Fibroblast of mammary gland (primary cell): ENCODE measurements at regions not wholly inside any gene's neighbourhood (a gene's known extent, or its start where the extent isn't known, plus 50 kb on each side); places are given as distances from the start of the nearest gene placed in this dataset.

ENCODE experiments used
- DNase-seq: peaks from one replicate; pipeline ENCODE4 v3.0.0-alpha.2; 2010; ENCODE audit warnings: low read depth
- H3K4me3 ChIP-seq: 2 replicates; pipeline ENCODE4 v1.5.1; 2011; ENCODE audit warnings: low read depth, mild to moderate bottlenecking, low read length, moderate library complexity; ENCODE audit not compliant: control insufficient read depth
- CTCF ChIP-seq: conservative IDR thresholded peaks from 2 replicates; pipeline ENCODE4 v1.5.1; 2011; ENCODE audit warnings: low read depth, low read length, inconsistent platforms; ENCODE audit not compliant: control insufficient read depth, insufficient read depth

GRCh38 chr2:204437815-204438756 lies 107.2 kb upstream of the PARD3B start:
- TF ChIP-seq CTCF: no peak
- DNase-seq: no peak
- H3K4me3 ChIP-seq: no peak overlapping the region

GRCh38 chr2:204441316-204441715 lies 104.0 kb upstream of the PARD3B start:
- peak; percentile 2 for DNase-seq
- TF ChIP-seq CTCF: no peak
- no peak overlapping the region for H3K4me3 ChIP-seq

GRCh38 chr2:204445149-204445548 lies 100.1 kb upstream of the PARD3B start:
- no peak for DNase-seq
- TF ChIP-seq CTCF: no peak
- no peak overlapping the region for H3K4me3 ChIP-seq

GRCh38 chr2:204447722-204448121 lies 97.6 kb upstream of the PARD3B start:
- TF ChIP-seq CTCF: no peak
- DNase-seq: no peak
- no peak overlapping the region for H3K4me3 ChIP-seq

- H3K4me3 ChIP-seq: no peak overlapping the region
These were observed 95.3 kb upstream of the PARD3B start for GRCh38 chr2:204449977-204450376.

GRCh38 chr2:204451766-204452165 lies 93.5 kb upstream of the PARD3B start:
- no peak for TF ChIP-seq CTCF
- no peak overlapping the region for H3K4me3 ChIP-seq

More at GRCh38 chr2:204449977-204450376, 95.3 kb upstream of the PARD3B start:
- TF ChIP-seq CTCF: no peak
- no peak for DNase-seq

More at GRCh38 chr2:204451766-204452165, 93.5 kb upstream of the PARD3B start:
- no peak for DNase-seq
